HEK293 (cell line): ENCODE measurements at regions not wholly inside any gene's neighbourhood (a gene's known extent, or its start where the extent isn't known, plus 50 kb on each side); places are given as distances from the start of the nearest gene placed in this dataset.

Experiments
- SP2 ChIP-seq: fragments of 450-650 bp; formaldehyde crosslinking; IDR thresholded peaks from 2 replicates; pipeline ENCODE4 v1.5.1; 2016; ENCODE audit warnings: missing biosample characterization, missing genetic modification characterization
- ZBTB20 ChIP-seq: fragments of 450-650 bp; formaldehyde crosslinking; IDR thresholded peaks from 2 replicates; pipeline ENCODE4 v1.5.1; 2016; ENCODE audit warnings: missing biosample characterization, missing genetic modification characterization
- ZBTB26 ChIP-seq: fragments of 450-650 bp; formaldehyde crosslinking; optimal IDR thresholded peaks from 2 replicates; pipeline ENCODE3; 2016; ENCODE audit warnings: missing biosample characterization, mild to moderate bottlenecking, missing genetic modification characterization
- ZBTB49 ChIP-seq: fragments of 450-650 bp; formaldehyde crosslinking; IDR thresholded peaks from 2 replicates; pipeline ENCODE4 v1.5.1; 2016; ENCODE audit warnings: missing biosample characterization, missing genetic modification characterization, low read depth
- ZIC2 ChIP-seq: fragments of 450-650 bp; formaldehyde crosslinking; IDR thresholded peaks from 2 replicates; pipeline ENCODE4 v1.5.1; 2016; ENCODE audit warnings: missing biosample characterization, missing genetic modification characterization
- ZNF112 ChIP-seq: fragments of 450-650 bp; formaldehyde crosslinking; IDR thresholded peaks from 2 replicates; pipeline ENCODE4 v1.5.0; 2017; ENCODE audit warnings: missing biosample characterization, missing genetic modification characterization
- ZNF121 ChIP-seq: fragments of 450-650 bp; formaldehyde crosslinking; IDR thresholded peaks from 2 replicates; pipeline ENCODE4 v1.5.1; 2016; ENCODE audit warnings: missing biosample characterization, missing genetic modification characterization
- ZNF140 ChIP-seq: fragments of 450-650 bp; formaldehyde crosslinking; IDR thresholded peaks from 2 replicates; pipeline ENCODE4 v1.5.1; 2016; ENCODE audit warnings: missing biosample characterization, missing genetic modification characterization
- ZNF184 ChIP-seq: fragments of 450-650 bp; IDR thresholded peaks from 2 replicates; pipeline ENCODE4 v1.5.1; 2018; ENCODE audit warnings: missing biosample characterization, mild to moderate bottlenecking, missing genetic modification characterization
- ZNF19 ChIP-seq: fragments of 450-650 bp; formaldehyde crosslinking; IDR thresholded peaks from 2 replicates; pipeline ENCODE4; 2016; ENCODE audit warnings: missing biosample characterization, missing genetic modification characterization, low read depth
- TF ChIP-seq, protein P1 (sequence below): fragments of 450-650 bp; formaldehyde crosslinking; IDR thresholded peaks from 2 replicates; pipeline ENCODE4 v1.5.1; 2016; ENCODE audit warnings: missing biosample characterization, missing genetic modification characterization
- TF ChIP-seq, protein P2 (sequence below): fragments of 450-650 bp; formaldehyde crosslinking; IDR thresholded peaks from 2 replicates; pipeline ENCODE4 v1.5.1; 2016; ENCODE audit warnings: missing biosample characterization, missing genetic modification characterization

DNA sequence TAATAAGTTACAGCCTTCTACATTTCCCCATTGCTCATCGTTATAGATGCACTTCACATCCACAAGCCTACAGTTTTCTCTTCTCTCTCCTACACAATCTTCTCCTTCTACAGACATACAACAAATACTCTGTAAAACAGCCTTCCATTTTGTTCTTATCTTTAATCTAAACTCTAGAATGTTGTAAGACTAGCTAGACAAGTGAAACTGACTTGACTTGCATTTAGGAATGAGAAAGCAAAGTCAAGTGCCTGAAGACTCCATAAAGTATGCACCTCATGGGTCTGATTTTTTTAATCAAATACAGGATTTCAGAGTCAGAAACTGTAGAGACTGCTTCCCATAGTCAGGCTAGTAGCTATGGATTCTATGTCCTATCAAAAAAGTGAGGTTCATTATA lies 190.3 kb downstream of the KLHL28 start:
- TF ChIP-seq, protein P1, sequence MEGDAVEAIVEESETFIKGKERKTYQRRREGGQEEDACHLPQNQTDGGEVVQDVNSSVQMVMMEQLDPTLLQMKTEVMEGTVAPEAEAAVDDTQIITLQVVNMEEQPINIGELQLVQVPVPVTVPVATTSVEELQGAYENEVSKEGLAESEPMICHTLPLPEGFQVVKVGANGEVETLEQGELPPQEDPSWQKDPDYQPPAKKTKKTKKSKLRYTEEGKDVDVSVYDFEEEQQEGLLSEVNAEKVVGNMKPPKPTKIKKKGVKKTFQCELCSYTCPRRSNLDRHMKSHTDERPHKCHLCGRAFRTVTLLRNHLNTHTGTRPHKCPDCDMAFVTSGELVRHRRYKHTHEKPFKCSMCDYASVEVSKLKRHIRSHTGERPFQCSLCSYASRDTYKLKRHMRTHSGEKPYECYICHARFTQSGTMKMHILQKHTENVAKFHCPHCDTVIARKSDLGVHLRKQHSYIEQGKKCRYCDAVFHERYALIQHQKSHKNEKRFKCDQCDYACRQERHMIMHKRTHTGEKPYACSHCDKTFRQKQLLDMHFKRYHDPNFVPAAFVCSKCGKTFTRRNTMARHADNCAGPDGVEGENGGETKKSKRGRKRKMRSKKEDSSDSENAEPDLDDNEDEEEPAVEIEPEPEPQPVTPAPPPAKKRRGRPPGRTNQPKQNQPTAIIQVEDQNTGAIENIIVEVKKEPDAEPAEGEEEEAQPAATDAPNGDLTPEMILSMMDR (tag by site-specific recombination) = no peak
- TF ChIP-seq SP2 (tag by site-specific recombination) (no peak), ZBTB49 (tag by site-specific recombination) (no peak), ZNF121 (no peak), ZNF112 (tag by site-specific recombination) (no peak), ZNF19 (tag by site-specific recombination) (no peak), ZIC2 (tag by site-specific recombination) (no peak), ZBTB26 (tag by site-specific recombination) (no peak), ZNF184 (tag by site-specific recombination) (no peak), ZNF140 (tag by site-specific recombination) (no peak), ZBTB20 (no peak)
- TF ChIP-seq, protein P2, sequence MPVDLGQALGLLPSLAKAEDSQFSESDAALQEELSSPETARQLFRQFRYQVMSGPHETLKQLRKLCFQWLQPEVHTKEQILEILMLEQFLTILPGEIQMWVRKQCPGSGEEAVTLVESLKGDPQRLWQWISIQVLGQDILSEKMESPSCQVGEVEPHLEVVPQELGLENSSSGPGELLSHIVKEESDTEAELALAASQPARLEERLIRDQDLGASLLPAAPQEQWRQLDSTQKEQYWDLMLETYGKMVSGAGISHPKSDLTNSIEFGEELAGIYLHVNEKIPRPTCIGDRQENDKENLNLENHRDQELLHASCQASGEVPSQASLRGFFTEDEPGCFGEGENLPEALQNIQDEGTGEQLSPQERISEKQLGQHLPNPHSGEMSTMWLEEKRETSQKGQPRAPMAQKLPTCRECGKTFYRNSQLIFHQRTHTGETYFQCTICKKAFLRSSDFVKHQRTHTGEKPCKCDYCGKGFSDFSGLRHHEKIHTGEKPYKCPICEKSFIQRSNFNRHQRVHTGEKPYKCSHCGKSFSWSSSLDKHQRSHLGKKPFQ (tag by site-specific recombination) = no peak
